Type B pancreatic cell (in vitro differentiated cells): ENCODE measurements at regions not wholly inside any gene's neighbourhood (a gene's known extent, or its start where the extent isn't known, plus 50 kb on each side); places are given as distances from the start of the nearest gene placed in this dataset.

Source experiments
- DNase-seq: peaks from one replicate; pipeline ENCODE4 v3.0.0; 2021; ENCODE audit warnings: mixed read lengths; ENCODE audit not compliant: unreplicated experiment; ENCODE audit errors: extremely low spot score
- H3K27ac Mint-ChIP-seq: 2 replicates; pipeline ENCODE4 v1.8.0; 2021; ENCODE audit warnings: mild to moderate bottlenecking, mixed read lengths
- H3K27me3 Mint-ChIP-seq: 2 replicates; pipeline ENCODE4 v1.8.0; 2021; ENCODE audit warnings: mixed read lengths
- H3K36me3 Mint-ChIP-seq: 2 replicates; pipeline ENCODE4 v1.8.0; 2021; ENCODE audit warnings: mixed read lengths
- H3K4me1 Mint-ChIP-seq: one replicate; pipeline ENCODE4 v1.8.0; 2021; ENCODE audit warnings: mixed read lengths; ENCODE audit not compliant: unreplicated experiment
- H3K4me3 Mint-ChIP-seq: 2 replicates; pipeline ENCODE4 v1.8.0; 2021; ENCODE audit warnings: mild to moderate bottlenecking, mixed read lengths
- H3K9me3 Mint-ChIP-seq: 2 replicates; pipeline ENCODE4 v1.8.0; 2021; ENCODE audit warnings: mixed read lengths
- TF ChIP-seq, protein P1 (sequence below): fragments of 200-600 bp; sonication (generic); conservative IDR thresholded peaks from 2 replicates; pipeline ENCODE4 v1.5.0; 2021; ENCODE audit warnings: antibody characterized with exemption, mild to moderate bottlenecking

- no peak overlapping the region for H3K4me3 Mint-ChIP-seq
- H3K4me1 Mint-ChIP-seq: peaks cover 32% of the 10 kb centered on the region
- H3K27ac Mint-ChIP-seq: no peak overlapping the region
- H3K27me3 Mint-ChIP-seq: peaks cover 34% of the 10 kb centered on the region
- TF ChIP-seq, protein P1, sequence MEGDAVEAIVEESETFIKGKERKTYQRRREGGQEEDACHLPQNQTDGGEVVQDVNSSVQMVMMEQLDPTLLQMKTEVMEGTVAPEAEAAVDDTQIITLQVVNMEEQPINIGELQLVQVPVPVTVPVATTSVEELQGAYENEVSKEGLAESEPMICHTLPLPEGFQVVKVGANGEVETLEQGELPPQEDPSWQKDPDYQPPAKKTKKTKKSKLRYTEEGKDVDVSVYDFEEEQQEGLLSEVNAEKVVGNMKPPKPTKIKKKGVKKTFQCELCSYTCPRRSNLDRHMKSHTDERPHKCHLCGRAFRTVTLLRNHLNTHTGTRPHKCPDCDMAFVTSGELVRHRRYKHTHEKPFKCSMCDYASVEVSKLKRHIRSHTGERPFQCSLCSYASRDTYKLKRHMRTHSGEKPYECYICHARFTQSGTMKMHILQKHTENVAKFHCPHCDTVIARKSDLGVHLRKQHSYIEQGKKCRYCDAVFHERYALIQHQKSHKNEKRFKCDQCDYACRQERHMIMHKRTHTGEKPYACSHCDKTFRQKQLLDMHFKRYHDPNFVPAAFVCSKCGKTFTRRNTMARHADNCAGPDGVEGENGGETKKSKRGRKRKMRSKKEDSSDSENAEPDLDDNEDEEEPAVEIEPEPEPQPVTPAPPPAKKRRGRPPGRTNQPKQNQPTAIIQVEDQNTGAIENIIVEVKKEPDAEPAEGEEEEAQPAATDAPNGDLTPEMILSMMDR: no peak
- no peaks in the 10 kb centered on the region for H3K36me3 Mint-ChIP-seq
- no peak for DNase-seq
- no peaks in the 10 kb centered on the region for H3K9me3 Mint-ChIP-seq
These were observed 56.8 kb upstream of the ZFR start for GRCh38 chr5:32501071-32502002.

GRCh38 chr5:32500181-32500580 lies 55.6 kb upstream of the ZFR start:
- Mint-ChIP-seq H3K9me3 (no peaks in the 10 kb centered on the region), H3K27me3 (peaks cover 30% of the 10 kb centered on the region), H3K36me3 (no peaks in the 10 kb centered on the region), H3K4me3 (no peak overlapping the region), H3K27ac (no peak overlapping the region), H3K4me1 (peaks cover 26% of the 10 kb centered on the region)
- DNase-seq: no peak
- TF ChIP-seq, protein P1: no peak

DNA sequence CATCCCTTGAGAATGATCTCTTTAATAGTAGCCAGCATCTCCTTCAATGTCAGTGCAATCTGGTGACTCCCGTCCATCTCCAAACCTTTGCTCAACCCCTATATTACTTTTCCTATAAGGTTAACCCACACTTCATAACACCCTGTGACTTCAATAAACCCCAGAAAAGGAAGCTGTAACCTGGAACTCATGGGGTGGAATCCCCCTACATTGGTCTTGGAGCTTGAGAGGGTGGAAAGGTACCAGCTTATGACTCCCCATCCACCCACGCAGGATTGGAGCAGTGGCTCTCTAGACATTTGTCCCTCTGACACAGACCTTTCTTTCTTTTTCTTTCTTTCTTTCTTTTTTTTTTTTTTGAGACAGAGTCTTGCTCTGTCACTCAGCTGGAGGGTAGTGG lies 54.7 kb upstream of the ZFR start:
- TF ChIP-seq, protein P1: no peak
- no peak overlapping the region for H3K27ac Mint-ChIP-seq
- peaks cover 28% of the 10 kb centered on the region for H3K27me3 Mint-ChIP-seq
- H3K36me3 Mint-ChIP-seq: no peaks in the 10 kb centered on the region
- H3K4me3 Mint-ChIP-seq: no peak overlapping the region
- DNase-seq: no peak
- H3K9me3 Mint-ChIP-seq: no peaks in the 10 kb centered on the region
- H3K4me1 Mint-ChIP-seq: peaks cover 17% of the 10 kb centered on the region

- H3K27ac Mint-ChIP-seq: no peak overlapping the region
- H3K4me1 Mint-ChIP-seq: peaks cover 15% of the 10 kb centered on the region
- TF ChIP-seq, protein P1: no peak
- no peak for DNase-seq
- H3K36me3 Mint-ChIP-seq: no peaks in the 10 kb centered on the region
- H3K4me3 Mint-ChIP-seq: no peak overlapping the region
- no peaks in the 10 kb centered on the region for H3K9me3 Mint-ChIP-seq
- H3K27me3 Mint-ChIP-seq: peaks cover 28% of the 10 kb centered on the region
These were observed 53.9 kb upstream of the ZFR start for GRCh38 chr5:32498484-32498883.

- H3K4me3 Mint-ChIP-seq: no peak overlapping the region
- peaks cover 5% of the 10 kb centered on the region for H3K4me1 Mint-ChIP-seq
- H3K27ac Mint-ChIP-seq: no peak overlapping the region
- no peak for DNase-seq
- H3K27me3 Mint-ChIP-seq: peaks cover 20% of the 10 kb centered on the region
- no peaks in the 10 kb centered on the region for H3K36me3 Mint-ChIP-seq
- H3K9me3 Mint-ChIP-seq: no peaks in the 10 kb centered on the region
- TF ChIP-seq, protein P1: no peak
These were observed 51.6 kb upstream of the ZFR start for GRCh38 chr5:32496104-32496503.
